Urinary bladder (tissue), 3 donors: ENCODE measurements at regions not wholly inside any gene's neighbourhood (a gene's known extent, or its start where the extent isn't known, plus 50 kb on each side); places are given as distances from the start of the nearest gene placed in this dataset.

Source experiments
- DNase-seq: peaks from one replicate; pipeline ENCODE4 v3.0.0-alpha.2; 2015; ENCODE audit errors: extremely low spot score
- H3K27ac ChIP-seq: one replicate; pipeline ENCODE4 v1.5.1; 2013; ENCODE audit warnings: low read depth, mild to moderate bottlenecking, moderate library complexity
- H3K36me3 ChIP-seq: one replicate; pipeline ENCODE4 v1.6.1; 2013; ENCODE audit warnings: mild to moderate bottlenecking, moderate library complexity; ENCODE audit not compliant: insufficient read depth
- H3K4me1 ChIP-seq: one replicate; pipeline ENCODE4 v1.6.1; 2013; ENCODE audit warnings: mild to moderate bottlenecking, moderate library complexity; ENCODE audit not compliant: insufficient read depth
- H3K4me3 ChIP-seq: one replicate; pipeline ENCODE4 v1.5.1; 2013; ENCODE audit warnings: low read depth, low read length
- WGBS: extraction: QIAGEN DNeasy Blood & Tissue Kit; methylation state at CpG from one replicate; pipeline ENCODE4 v1.1.7; 2013; 5-methylcytosine and 5-hydroxymethylcytosine counted together
- donor health status: healthy with polysubstance abuse.
- donor health status: healthy.

DNA sequence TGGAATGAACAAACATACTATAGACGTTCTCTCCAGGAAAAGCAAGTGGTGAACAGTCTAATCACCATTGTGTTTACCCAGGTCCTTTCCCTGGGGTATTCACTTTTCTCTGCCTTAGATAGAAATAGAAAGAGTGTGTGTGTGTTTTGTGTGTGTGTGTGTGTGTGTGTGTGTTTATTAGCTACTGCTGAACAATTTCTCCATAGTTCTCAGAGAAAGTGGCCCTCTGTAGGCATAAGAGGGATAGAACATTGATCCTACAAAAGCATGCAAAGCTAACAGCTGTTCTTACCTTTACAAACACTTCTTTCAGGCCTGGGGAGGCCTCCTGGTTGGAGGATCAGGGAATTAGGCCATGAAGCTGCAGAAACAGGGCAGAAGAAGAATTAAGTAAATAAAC is 665.7 kb upstream of the TBX3 start:
- Histone ChIP-seq H3K4me1 (no peaks in the 10 kb centered on the region), H3K27ac (no peak overlapping the region), H3K4me3 (no peak overlapping the region), H3K36me3 (no peaks in the 10 kb centered on the region)
- no peak for DNase-seq
- WGBS: 47% methylated on average over 1 of the region's 1 CpG

DNA sequence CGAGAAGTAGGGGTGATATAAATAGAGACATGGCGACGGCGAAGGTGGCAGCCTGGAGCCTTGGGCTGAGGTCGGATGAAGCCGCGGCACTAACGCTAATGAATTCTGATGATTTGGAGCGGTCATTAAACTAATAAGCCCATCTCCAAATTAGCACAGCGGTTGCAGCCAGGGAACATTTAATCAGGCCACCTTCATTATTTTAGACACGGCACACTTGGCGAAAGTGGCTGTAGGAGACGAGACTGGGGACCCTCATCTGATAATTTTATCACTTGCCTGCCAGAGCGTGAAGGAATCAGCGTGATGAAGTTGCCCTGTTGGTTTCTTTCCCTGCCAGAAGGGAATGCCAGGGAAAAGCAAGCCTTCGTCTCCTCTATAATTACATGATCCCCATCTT is 664.3 kb upstream of the TBX3 start:
- no peak for DNase-seq
- Histone ChIP-seq H3K4me1 (no peaks in the 10 kb centered on the region), H3K4me3 (no peak overlapping the region), H3K27ac (no peak overlapping the region), H3K36me3 (no peaks in the 10 kb centered on the region)
- WGBS: 96% methylated on average over 16 of the region's 16 CpGs

DNA sequence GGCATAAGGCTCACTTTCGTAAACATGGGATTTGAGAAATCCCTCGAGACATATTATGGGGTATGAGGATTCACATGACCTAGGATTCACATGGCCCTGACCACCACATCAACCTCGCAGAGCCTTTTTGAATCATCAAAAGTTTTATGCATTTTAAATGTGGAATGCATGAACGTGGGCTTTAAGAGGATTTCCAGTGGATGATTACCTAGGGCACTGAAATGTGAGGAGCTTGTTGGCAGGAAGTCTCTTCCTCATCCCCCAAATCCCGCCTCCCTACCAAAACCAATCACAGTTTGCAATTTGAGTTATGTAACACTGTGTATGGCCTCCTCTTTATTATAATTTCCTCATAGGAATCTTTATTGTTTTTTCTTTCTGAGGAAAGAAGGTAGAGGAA is 659.6 kb upstream of the TBX3 start:
- DNase-seq: no peak
- no peaks in the 10 kb centered on the region for H3K36me3 ChIP-seq
- no peak overlapping the region for H3K4me3 ChIP-seq
- 86% methylated on average over 5 of the region's 5 CpGs for WGBS
- H3K4me1 ChIP-seq: no peaks in the 10 kb centered on the region
- no peak overlapping the region for H3K27ac ChIP-seq

DNA sequence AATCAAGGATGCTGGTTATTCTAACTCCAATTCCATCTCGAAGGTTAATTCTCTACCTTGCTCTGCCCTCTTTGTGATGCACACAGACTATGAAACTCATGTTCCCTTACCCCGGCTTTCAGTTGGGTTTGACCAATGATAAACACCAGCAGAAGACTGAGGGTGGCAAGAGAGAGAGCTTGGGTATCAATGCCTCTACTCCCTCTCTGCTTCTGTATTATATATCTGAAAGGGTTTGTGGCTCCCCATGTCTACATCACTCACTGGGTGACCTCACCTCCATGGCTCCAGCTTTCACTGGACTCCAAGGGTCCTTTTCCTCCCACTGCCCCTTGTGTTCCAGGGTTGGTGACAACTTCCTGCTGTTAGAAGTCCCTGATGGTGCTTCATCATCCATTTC is 659.0 kb upstream of the TBX3 start:
- H3K36me3 ChIP-seq: no peaks in the 10 kb centered on the region
- no peaks in the 10 kb centered on the region for H3K4me1 ChIP-seq
- 92% methylated on average over 2 of the region's 2 CpGs for WGBS
- no peak overlapping the region for H3K4me3 ChIP-seq
- no peak for DNase-seq
- no peak overlapping the region for H3K27ac ChIP-seq

DNA sequence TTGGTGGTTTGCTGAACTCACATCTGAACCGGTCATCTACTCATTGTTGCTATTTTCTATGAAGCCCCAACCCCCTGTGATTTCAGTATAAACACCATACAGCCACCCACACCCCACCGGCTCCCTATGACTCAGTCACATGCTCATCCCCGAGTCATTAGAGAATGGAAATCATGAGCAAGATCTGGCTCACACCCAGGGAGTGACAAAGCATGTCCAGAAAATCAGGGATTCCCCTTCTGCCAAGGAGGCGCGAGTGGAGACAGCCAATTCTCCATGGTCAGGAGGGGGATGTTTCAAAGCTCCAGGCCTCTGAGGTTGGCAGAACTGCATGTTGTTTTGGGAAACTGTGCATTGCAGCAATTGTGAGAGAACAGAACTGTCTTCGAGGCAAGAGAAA is 657.5 kb upstream of the TBX3 start:
- DNase-seq: no peak
- no peaks in the 10 kb centered on the region for H3K36me3 ChIP-seq
- H3K4me3 ChIP-seq: no peak overlapping the region
- 16% methylated on average over 6 of the region's 6 CpGs for WGBS
- no peak overlapping the region for H3K27ac ChIP-seq
- no peaks in the 10 kb centered on the region for H3K4me1 ChIP-seq

DNA sequence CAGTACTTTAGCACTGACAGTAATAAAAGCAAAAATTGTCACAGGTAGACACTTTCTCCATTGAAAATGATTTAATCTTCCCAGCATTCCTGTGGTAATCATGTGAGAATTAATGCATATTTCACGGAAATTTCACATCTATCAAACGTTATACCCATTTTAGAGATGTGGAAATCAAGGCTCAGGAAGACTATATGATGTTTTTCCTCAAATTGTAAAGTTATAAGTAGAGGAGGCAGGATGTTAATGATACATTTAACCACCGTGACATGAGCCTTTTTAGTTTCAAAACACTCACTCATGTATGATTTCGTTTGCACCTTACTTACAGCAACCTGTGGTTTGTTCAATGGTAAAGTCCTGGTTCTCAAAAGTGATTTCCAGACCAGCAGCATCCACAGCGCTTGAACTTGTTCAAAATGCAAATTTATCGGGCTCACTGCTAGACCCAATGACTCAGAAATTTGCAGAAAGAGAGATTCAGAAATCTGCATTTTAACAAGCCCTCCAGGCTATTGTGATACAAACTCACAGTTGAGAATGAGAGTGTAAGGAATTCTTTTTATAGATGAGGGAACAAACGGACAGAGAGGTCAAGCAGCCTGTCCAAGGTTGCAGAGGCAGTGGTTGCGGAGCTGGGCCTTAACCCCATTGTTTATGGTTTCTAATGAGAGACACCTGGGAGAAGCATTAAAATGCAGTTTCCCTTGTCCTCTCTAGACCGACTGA is 654.8 kb upstream of the TBX3 start:
- no peaks in the 10 kb centered on the region for H3K4me1 ChIP-seq

DNA sequence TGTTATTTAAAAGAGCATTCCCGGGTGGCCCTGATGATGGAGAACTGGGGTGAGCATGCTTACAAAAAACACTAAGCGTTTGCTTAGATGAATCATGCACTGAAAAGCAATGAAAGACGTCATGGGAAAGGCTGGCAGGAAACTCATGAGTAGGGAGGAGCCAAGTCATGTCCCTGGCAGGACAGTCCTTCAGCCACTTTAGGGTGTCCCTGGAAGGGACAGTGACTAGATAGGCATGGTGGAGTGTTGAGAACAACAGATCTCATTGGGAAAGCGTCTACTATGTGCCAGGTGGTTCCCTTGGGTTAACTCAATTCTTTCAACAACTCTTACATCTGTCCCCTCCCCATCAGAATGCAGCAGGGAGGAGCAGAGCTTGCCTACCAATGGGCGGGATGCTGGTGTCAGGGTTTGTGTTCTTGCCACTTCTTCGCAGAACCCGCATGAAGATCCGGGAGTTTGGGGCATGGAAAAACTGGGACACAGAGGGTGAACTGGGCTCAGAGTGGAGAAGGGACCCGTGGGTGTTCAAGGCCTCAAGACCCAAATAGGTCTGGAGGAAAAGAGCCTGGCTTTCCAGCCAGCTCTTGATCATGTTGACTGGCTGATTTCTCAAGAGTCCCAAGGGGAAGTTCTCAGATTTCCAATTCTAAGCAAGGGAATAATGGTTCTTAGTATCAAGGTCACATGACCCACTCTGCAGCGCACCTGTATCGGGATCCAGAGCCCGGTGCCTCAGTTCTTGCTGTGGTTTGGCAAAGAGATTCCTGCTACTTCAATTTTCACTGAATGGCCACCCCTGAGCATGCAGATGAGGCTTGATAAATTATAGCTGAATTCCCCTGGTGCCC is 653.9 kb upstream of the TBX3 start:
- H3K4me3 ChIP-seq: no peak overlapping the region
- WGBS: 74% methylated on average over 12 of the region's 12 CpGs
- no peak overlapping the region for H3K27ac ChIP-seq
- H3K4me1 ChIP-seq: no peaks in the 10 kb centered on the region
- DNase-seq: no peak
- no peaks in the 10 kb centered on the region for H3K36me3 ChIP-seq

More for the DNA sequence above, 654.8 kb upstream of the TBX3 start:
- WGBS: 79% methylated on average over 9 of the region's 9 CpGs
- Histone ChIP-seq H3K36me3 (no peaks in the 10 kb centered on the region), H3K27ac (no peak overlapping the region), H3K4me3 (no peak overlapping the region)
- no peak for DNase-seq

DNA sequence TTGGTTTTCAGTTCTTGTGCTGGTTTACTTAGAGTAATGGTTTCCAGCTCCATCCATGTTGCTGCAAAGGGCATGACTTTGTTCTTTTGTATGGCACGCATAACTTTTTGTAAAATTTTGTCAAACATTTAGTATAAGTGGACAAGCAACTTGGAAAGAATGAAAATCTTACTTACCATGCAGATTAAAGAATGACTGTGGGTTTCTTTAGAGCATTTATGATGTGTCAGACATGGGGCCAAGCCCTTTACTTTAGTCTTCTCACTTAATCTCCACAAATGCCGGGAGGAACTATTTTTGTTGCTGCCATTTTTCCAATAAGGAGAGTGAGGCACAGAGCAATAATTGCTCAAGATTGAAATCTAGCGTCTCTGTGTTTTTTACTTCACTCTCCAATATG is 652.5 kb upstream of the TBX3 start:
- Histone ChIP-seq H3K4me3 (no peak overlapping the region), H3K4me1 (no peaks in the 10 kb centered on the region), H3K27ac (no peak overlapping the region), H3K36me3 (no peaks in the 10 kb centered on the region)
- WGBS: 90% methylated on average over 3 of the region's 3 CpGs
- DNase-seq: no peak

DNA sequence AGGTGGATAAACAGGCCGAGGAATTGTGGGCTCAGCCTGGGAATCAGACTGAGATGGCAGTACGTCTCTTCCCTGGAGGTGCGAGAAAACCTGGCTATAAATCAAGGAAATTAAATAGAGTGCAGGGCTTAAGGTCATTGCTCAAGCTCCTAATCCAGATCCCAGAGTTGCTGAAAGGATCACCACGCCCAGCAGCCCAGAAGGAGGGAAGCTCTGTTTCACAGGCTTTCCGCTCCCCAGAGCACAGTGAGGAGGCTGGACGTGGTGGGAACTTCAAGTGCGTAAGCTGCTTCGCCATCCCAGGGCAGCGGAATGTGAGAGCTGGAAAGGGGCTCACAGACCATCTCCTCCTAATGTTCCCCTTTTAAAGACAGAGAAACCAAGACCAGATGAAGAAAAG is 651.6 kb upstream of the TBX3 start:
- Histone ChIP-seq H3K4me1 (no peaks in the 10 kb centered on the region), H3K27ac (no peak overlapping the region), H3K4me3 (no peak overlapping the region), H3K36me3 (no peaks in the 10 kb centered on the region)
- DNase-seq: no peak
- WGBS: 89% methylated on average over 9 of the region's 9 CpGs

DNA sequence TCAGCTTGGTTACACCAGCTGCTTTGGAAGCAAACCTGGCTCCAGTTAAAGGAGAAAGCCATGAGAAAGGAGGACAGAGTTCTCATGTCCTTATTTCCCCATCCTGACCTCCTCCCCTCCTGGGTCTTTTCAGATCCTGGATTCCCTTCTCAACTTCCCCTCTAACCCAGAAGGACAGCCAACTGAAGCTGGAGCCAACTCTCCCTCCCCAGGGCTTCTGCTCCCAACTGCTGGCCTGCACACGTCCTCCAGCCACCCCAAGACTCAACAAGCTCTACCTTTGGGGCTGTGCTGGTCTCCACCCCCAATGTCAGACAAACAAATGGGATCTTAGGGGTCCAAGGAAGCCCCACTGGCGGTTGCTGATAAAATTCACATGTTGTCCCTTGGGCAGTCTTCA is 651.1 kb upstream of the TBX3 start:
- no peak for DNase-seq
- no peak overlapping the region for H3K4me3 ChIP-seq
- no peak overlapping the region for H3K27ac ChIP-seq
- no peaks in the 10 kb centered on the region for H3K4me1 ChIP-seq
- 82% methylated on average over 2 of the region's 2 CpGs for WGBS
- H3K36me3 ChIP-seq: no peaks in the 10 kb centered on the region

DNA sequence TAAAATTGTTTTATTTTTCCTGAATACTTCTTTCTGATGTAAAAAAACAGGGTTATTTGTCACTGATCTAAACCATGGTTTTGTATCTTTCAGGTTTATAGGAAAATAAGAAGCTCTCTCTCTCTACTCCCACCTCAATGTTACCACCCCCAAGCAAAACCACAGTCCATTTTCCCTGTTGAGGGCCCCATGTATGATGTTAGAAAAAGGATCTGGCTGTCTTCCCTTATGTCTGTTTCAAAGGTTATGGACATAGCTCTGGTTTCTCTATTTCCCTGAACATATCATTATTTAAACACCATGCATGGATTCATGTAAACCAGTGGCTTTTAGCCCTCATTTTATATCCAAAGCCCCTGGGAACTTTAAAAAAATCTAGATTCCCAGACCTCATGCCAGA is 649.0 kb upstream of the TBX3 start:
- H3K36me3 ChIP-seq: no peaks in the 10 kb centered on the region
- H3K27ac ChIP-seq: no peak overlapping the region
- H3K4me1 ChIP-seq: no peaks in the 10 kb centered on the region
- DNase-seq: no peak
- no peak overlapping the region for H3K4me3 ChIP-seq

DNA sequence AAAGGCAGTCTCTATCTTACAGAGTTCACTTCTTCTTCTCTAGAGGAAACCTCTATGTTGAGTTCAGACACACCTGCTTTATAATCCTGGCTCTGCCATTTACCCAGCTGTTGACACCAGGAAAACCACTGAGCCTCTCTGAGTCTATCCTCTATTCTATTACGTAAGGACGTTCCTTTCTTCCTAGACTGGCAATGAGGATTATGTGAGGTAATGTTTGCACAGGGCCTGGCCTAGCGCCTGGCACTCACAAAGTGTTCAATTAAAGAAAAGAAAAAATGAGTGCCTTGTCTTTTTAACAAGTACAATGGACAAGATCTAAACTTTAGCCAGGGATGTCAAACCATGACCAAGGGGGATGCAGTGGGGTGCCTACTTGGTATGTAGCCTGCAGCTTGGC is 641.9 kb upstream of the TBX3 start:
- Histone ChIP-seq H3K4me3 (no peak overlapping the region), H3K36me3 (no peaks in the 10 kb centered on the region), H3K27ac (no peak overlapping the region), H3K4me1 (no peaks in the 10 kb centered on the region)
- DNase-seq: no peak
- WGBS: 76% methylated on average over 3 of the region's 3 CpGs

DNA sequence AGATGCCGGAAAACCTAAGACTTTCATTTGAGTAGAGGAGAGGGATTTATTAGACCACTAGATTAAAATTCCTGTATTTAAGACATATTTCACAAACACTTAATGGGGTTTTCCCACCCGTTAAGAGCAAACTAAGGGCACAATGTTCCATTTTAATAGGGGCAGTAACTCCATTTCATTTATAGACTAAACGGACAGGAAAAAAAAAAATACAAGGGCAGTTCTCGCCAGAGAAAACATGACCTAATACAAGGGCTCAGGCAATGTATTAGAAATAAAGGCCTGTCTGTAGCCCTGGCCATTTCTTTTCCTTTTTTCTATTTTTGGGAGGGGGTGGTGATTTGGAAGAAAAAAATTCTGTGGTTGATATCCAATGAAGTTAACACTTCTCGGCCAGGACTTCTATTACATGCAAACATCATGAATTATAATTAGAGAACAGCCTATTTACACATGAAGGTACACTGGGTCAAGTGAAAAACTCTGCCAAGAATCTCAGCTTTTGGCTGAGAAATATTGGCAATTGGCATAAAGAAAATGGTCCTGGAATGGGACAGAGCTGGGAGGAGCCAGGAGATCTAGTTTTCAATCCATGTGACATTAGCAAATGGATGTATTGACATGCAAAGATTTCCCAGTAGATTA is 641.1 kb upstream of the TBX3 start:
- H3K36me3 ChIP-seq: no peaks in the 10 kb centered on the region
- H3K27ac ChIP-seq: no peak overlapping the region
- WGBS: 48% methylated on average over 5 of the region's 5 CpGs
- peak; percentile 73 for DNase-seq
- H3K4me1 ChIP-seq: no peaks in the 10 kb centered on the region
- H3K4me3 ChIP-seq: no peak overlapping the region
